HFFc6 (cell line): ENCODE measurements at regions not wholly inside any gene's neighbourhood (a gene's known extent, or its start where the extent isn't known, plus 50 kb on each side); places are given as distances from the start of the nearest gene placed in this dataset.

Source experiments
- DNase-seq: peaks from one replicate; pipeline ENCODE4 v3.0.0-alpha.2; 2018
- H3K27ac Mint-ChIP-seq: 2 replicates; pipeline ENCODE4 v1.8.0; 2020; ENCODE audit warnings: mild to moderate bottlenecking, mixed read lengths
- H3K27me3 Mint-ChIP-seq: 2 replicates; pipeline ENCODE4 v1.8.0; 2021; ENCODE audit warnings: mild to moderate bottlenecking, moderate library complexity, mixed read lengths; ENCODE audit not compliant: insufficient read depth
- H3K36me3 Mint-ChIP-seq: 2 replicates; pipeline ENCODE4 v1.8.0; 2021; ENCODE audit warnings: low read depth, mixed read lengths
- H3K4me1 Mint-ChIP-seq: 2 replicates; pipeline ENCODE4 v1.8.0; 2020; ENCODE audit warnings: low read depth, mixed read lengths
- H3K4me3 Mint-ChIP-seq: 2 replicates; pipeline ENCODE4 v1.8.0; 2020; ENCODE audit warnings: mild to moderate bottlenecking, moderate library complexity, mixed read lengths
- H3K9me3 Mint-ChIP-seq: 2 replicates; pipeline ENCODE4 v1.8.0; 2020; ENCODE audit warnings: mild to moderate bottlenecking, mixed read lengths
- CTCF ChIP-seq: fragments of 200-600 bp; sonication (generic); IDR thresholded peaks from 2 replicates; pipeline ENCODE4 v1.5.0; 2021; ENCODE audit warnings: antibody characterized with exemption, mild to moderate bottlenecking

DNA sequence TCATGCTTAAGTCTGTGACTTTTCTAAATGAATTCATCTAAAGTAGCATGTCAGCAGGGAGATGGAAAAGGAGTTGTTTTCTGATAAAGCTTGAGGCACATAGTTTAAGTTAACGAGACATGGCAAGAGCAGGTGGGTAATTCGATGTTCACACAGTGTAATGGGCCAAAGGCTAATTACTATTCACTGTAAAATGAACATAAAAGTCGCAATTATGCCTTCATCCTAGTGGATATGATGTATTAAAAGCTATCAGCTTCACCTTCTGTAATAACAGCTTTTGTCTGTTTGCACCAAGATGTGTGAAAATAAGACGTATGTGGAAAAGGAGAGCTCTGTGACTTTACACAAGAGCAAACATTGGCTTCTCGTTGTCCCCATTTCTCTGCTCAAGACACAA lies 94.2 kb upstream of the CDH20 start:
- no peaks in the 10 kb centered on the region for H3K4me1 Mint-ChIP-seq
- H3K27ac Mint-ChIP-seq: no peak overlapping the region
- peaks cover 5% of the 10 kb centered on the region; the same call in 1 of the 2 replicates for H3K27me3 Mint-ChIP-seq
- TF ChIP-seq CTCF: no peak
- no peaks in the 10 kb centered on the region for H3K36me3 Mint-ChIP-seq
- peaks cover 32% of the 10 kb centered on the region for H3K9me3 Mint-ChIP-seq
- DNase-seq: no peak
- no peak overlapping the region for H3K4me3 Mint-ChIP-seq

DNA sequence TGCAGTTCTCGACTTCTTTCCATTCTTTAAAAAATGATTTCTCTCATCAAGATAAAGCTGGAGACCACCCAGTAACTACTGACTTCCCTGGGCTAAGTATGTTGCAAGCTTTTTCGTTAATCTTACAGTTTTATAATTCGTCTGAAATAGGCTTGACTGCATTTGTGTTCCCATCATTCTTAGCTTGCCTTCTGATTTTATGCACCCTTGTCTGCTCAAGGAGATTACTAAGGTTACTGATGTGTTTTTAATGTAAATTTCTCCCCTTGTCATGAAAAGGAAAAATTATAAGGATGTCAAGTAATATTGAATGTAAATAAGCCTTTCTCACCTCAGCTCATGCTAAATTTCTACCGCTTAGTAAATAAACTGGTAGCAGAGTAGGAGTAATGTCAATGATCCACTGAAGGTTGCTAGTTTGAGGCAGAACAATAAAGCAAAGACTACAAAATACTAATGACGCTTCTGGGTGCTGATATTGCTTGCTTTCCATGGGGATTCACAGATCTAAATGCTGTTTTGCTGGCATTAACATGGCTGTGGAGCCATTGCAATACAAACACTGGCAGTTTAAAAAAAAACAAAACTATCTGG lies 91.9 kb upstream of the CDH20 start:
- peaks cover 5% of the 10 kb centered on the region; the same call in 1 of the 2 replicates for H3K27me3 Mint-ChIP-seq
- H3K9me3 Mint-ChIP-seq: peaks cover 24% of the 10 kb centered on the region
- no peaks in the 10 kb centered on the region for H3K4me1 Mint-ChIP-seq
- no peak overlapping the region for H3K27ac Mint-ChIP-seq
- H3K4me3 Mint-ChIP-seq: no peak overlapping the region
- no peak for DNase-seq
- no peaks in the 10 kb centered on the region for H3K36me3 Mint-ChIP-seq
- TF ChIP-seq CTCF: no peak

DNA sequence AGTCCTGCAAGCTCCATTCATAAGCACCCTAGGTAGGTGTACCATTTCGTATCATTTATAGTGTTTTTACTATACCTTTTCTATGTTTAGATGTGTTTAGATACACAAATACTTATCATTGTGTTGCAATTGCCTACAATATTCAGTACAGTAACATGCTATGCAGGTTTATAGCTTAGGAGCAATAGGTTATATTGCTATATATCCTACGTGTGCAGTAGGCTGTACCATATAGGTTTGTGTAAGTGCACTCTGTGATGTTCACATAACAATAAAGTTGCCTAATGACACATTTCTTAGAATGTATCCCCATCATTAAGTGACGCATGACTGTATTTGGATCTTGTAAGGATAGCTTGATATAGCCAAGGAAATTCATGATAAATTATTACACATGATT lies 88.6 kb upstream of the CDH20 start:
- Mint-ChIP-seq H3K27ac (no peak overlapping the region), H3K9me3 (peaks cover 28% of the 10 kb centered on the region), H3K27me3 (peaks cover 5% of the 10 kb centered on the region; the same call in 1 of the 2 replicates), H3K4me1 (no peaks in the 10 kb centered on the region), H3K36me3 (no peaks in the 10 kb centered on the region), H3K4me3 (no peak overlapping the region)
- no peak for DNase-seq
- no peak for TF ChIP-seq CTCF

DNA sequence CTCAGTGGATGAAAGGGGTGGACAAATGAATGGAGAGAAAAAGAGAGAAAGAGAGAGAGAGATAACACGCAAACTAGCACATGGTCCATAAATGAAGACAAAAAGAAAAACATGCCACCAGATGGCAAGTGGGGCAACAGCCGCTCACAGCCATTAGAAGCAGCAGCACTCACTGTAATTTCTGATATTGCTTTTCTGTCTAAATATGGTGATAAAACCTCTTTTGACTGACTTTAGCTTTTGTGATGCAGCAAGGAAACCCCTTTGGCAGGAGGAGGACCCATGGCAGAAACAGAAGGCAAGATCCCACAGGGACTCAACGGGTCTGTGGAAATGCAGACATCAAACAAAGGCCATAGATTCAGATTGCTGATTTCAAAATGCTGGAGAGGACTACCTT lies 88.0 kb upstream of the CDH20 start:
- Mint-ChIP-seq H3K27ac (no peak overlapping the region), H3K4me1 (no peaks in the 10 kb centered on the region), H3K27me3 (no peaks in the 10 kb centered on the region), H3K9me3 (peaks cover 31% of the 10 kb centered on the region), H3K4me3 (no peak overlapping the region), H3K36me3 (no peaks in the 10 kb centered on the region)
- DNase-seq: no peak
- no peak for TF ChIP-seq CTCF

DNA sequence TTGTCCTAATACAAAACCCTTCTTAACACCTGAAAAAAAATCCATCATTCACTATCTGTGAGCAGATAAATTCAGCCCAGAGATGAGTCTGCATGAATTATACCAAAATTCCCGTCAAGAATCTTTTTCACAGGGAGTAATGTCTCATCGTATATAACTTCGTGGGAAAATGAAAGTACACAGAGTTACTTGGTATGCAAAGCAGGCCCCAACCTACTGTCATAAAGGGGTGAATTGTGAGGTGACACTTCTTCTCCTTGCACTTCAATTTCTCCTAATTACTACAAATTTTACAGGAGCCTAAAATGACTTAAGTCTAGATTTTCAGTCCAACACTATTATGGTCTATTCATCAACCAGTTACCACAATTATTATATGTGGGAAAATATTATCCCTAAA lies 84.6 kb upstream of the CDH20 start:
- Mint-ChIP-seq H3K4me3 (no peak overlapping the region), H3K27me3 (no peaks in the 10 kb centered on the region), H3K9me3 (peaks cover 27% of the 10 kb centered on the region), H3K4me1 (no peaks in the 10 kb centered on the region), H3K36me3 (no peaks in the 10 kb centered on the region), H3K27ac (no peak overlapping the region)
- no peak for DNase-seq
- TF ChIP-seq CTCF: no peak

DNA sequence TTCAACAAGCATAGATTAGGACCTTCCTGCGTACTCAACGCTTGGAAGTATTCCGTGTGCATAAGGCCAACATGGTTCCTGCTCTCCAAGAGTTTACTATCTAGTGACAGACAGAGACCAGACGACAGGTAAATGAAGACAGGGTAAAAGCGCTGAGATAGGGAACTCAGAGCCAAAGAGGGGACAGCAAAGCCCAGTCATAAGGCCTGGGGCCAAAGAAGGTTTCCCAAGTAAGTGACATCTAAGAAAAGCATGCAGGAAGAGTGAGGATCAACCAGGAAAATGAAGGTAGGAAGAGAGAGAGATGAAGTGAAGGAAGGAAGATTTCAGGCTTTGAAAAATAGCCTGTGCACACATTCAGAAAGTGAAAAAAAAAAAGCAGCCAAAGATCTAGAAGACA lies 76.9 kb upstream of the CDH20 start:
- no peak overlapping the region for H3K27ac Mint-ChIP-seq
- no peaks in the 10 kb centered on the region for H3K27me3 Mint-ChIP-seq
- TF ChIP-seq CTCF: no peak
- no peaks in the 10 kb centered on the region for H3K4me1 Mint-ChIP-seq
- no peaks in the 10 kb centered on the region for H3K36me3 Mint-ChIP-seq
- DNase-seq: no peak
- H3K4me3 Mint-ChIP-seq: no peak overlapping the region
- H3K9me3 Mint-ChIP-seq: peaks cover 29% of the 10 kb centered on the region
